ENCODE measurements at regions not wholly inside any gene's neighbourhood (a gene's known extent, or its start where the extent isn't known, plus 50 kb on each side); places are given as distances from the start of the nearest gene placed in this dataset.

DNA sequence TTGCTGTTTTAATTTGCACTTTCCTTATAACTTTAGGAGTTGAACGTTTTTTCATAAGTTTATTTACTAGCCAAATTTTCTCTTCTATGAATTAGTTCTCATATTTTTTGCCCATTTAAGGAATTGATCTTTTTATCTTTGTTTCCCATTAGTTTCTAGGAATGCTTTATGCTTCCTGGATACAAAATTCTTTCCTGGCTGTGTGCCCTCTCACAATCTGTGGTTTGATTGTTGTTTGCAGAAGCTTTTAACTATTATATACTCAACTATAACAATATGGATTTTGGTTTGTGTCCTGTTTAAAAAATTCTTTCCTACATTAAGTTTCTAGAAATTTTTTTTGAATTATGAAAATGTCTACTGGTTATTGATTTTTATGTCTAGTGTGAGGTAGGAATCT lies 206.3 kb downstream of the CSNK1G3 start:
- intact Hi-C loops (cut with micrococcal nuclease): no loop called here

DNA sequence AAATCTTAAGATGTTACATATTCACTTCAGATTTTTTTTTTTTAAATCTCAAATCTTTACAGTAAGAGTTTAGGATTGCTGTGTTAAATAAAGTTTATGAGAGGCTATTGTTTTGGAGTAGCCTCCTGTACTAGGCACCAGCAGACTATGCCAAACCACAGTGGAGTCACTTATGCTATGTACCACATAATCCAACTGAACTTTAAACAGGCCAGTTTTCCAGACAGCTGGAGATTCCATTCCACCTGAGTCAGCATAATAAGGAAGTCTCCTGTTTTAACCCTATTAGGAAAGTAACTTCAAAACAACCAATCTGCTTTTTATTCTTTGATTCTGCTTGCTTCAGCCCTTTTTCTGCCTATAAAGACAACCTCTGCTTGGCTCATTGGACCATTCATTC lies 205.2 kb downstream of the CSNK1G3 start:
- Mint-ChIP-seq H3K4me1 (no peaks in the 10 kb centered on the region), H3K27me3 (no peaks in the 10 kb centered on the region), H3K9me3 (ENCODE audit: insufficient read depth) (peaks cover 10% of the 10 kb centered on the region), H3K27ac (no peak overlapping the region), H3K4me3 (no peak overlapping the region)
- ATAC-seq (ENCODE audit: low read depth) (no peak), DNase-seq (no peak)
- Histone ChIP-seq H3K27ac (ENCODE audit: low read length in 2 of 2) (no peak overlapping the region), H3K9me3 (ENCODE audit: control extremely low read depth in 1 of 3, control insufficient read depth in 2 of 3, insufficient read depth in 1 of 3, low read length in 2 of 3) (peaks cover 0 to 5% (median 0%) of the 10 kb centered on the region in 3 donors), H3K36me3 (replicated peaks in 1 of 2; ENCODE audit: control extremely low read depth in 1 of 2, control insufficient read depth in 1 of 2, extremely low read depth in 1 of 2, insufficient read depth in 2 of 2, low read length in 1 of 2) (no peaks in the 10 kb centered on the region), H3K4me1 (ENCODE audit: control insufficient read depth in 2 of 2, insufficient read depth in 2 of 2, low read length in 2 of 2) (no peaks in the 10 kb centered on the region), H2AFZ (ENCODE audit: insufficient read depth, low read depth, low read length, poor library complexity, severe bottlenecking) (no peak overlapping the region), H3K9ac (ENCODE audit: low read length) (no peak overlapping the region), H3K4me2 (replicated peaks; ENCODE audit: low read depth, low read length, poor library complexity, severe bottlenecking) (no peak overlapping the region), H3K4me3 (ENCODE audit: control extremely low read depth in 1 of 5, extremely low read depth in 1 of 5, insufficient read depth in 1 of 5, low read depth in 2 of 5, low read length in 4 of 5) (no peak overlapping the region), H3K79me2 (ENCODE audit: control insufficient read depth, insufficient read depth, low read length) (no peaks in the 10 kb centered on the region), H4K20me1 (ENCODE audit: control insufficient read depth, insufficient read depth, low read length, poor library complexity, severe bottlenecking) (no peaks in the 10 kb centered on the region), H3K27me3 (replicated peaks in 1 of 4; ENCODE audit: control extremely low read depth in 1 of 4, control insufficient read depth in 3 of 4, insufficient read depth in 4 of 4, low read length in 3 of 4) (no peaks in the 10 kb centered on the region)
- ChIA-PET POLR2A (no interaction called here), CTCF (no interaction called here)
- intact Hi-C loops (cut with micrococcal nuclease): no loop called here
- no peak for TF ChIP-seq CTCF (IDR thresholded peaks at IDR 0.05)
- TF ChIP-seq EZH2 (IDR thresholded peaks at IDR 0.05; ENCODE audit: borderline replicate concordance, insufficient read depth, low read depth, low read length, poor library complexity, severe bottlenecking): no peak

More for the DNA sequence above, 206.3 kb downstream of the CSNK1G3 start:
- Histone ChIP-seq H3K27me3 (replicated peaks in 1 of 4; ENCODE audit: control extremely low read depth in 1 of 4, control insufficient read depth in 3 of 4, insufficient read depth in 4 of 4, low read length in 3 of 4) (no peaks in the 10 kb centered on the region), H3K4me3 (ENCODE audit: control extremely low read depth in 1 of 5, extremely low read depth in 1 of 5, insufficient read depth in 1 of 5, low read depth in 2 of 5, low read length in 4 of 5) (no peak overlapping the region), H3K27ac (ENCODE audit: low read length in 2 of 2) (no peak overlapping the region), H3K9ac (ENCODE audit: low read length) (no peak overlapping the region), H3K36me3 (replicated peaks in 1 of 2; ENCODE audit: control extremely low read depth in 1 of 2, control insufficient read depth in 1 of 2, extremely low read depth in 1 of 2, insufficient read depth in 2 of 2, low read length in 1 of 2) (no peaks in the 10 kb centered on the region), H4K20me1 (ENCODE audit: control insufficient read depth, insufficient read depth, low read length, poor library complexity, severe bottlenecking) (no peaks in the 10 kb centered on the region), H2AFZ (ENCODE audit: insufficient read depth, low read depth, low read length, poor library complexity, severe bottlenecking) (no peak overlapping the region), H3K4me1 (ENCODE audit: control insufficient read depth in 2 of 2, insufficient read depth in 2 of 2, low read length in 2 of 2) (no peaks in the 10 kb centered on the region), H3K79me2 (ENCODE audit: control insufficient read depth, insufficient read depth, low read length) (no peaks in the 10 kb centered on the region), H3K9me3 (ENCODE audit: control extremely low read depth in 1 of 3, control insufficient read depth in 2 of 3, insufficient read depth in 1 of 3, low read length in 2 of 3) (peaks cover 0 to 2% (median 0%) of the 10 kb centered on the region in 3 donors), H3K4me2 (replicated peaks; ENCODE audit: low read depth, low read length, poor library complexity, severe bottlenecking) (no peak overlapping the region)
- Mint-ChIP-seq H3K27me3 (no peaks in the 10 kb centered on the region), H3K9me3 (ENCODE audit: insufficient read depth) (peaks cover 5% of the 10 kb centered on the region), H3K4me1 (no peaks in the 10 kb centered on the region), H3K27ac (no peak overlapping the region), H3K4me3 (no peak overlapping the region)
- POLR2A ChIA-PET: no interaction called here
- no peak for ATAC-seq (ENCODE audit: low read depth)
- TF ChIP-seq EZH2 (IDR thresholded peaks at IDR 0.05; ENCODE audit: borderline replicate concordance, insufficient read depth, low read depth, low read length, poor library complexity, severe bottlenecking) (no peak), CTCF (IDR thresholded peaks at IDR 0.05) (no peak)
- no CpG with 5 or more reads among the region's 1 CpG for WGBS (ENCODE audit: insufficient coverage)
- no peak for DNase-seq
- CTCF ChIA-PET: no interaction called here
